ENCODE measurements at regions not wholly inside any gene's neighbourhood (a gene's known extent, or its start where the extent isn't known, plus 50 kb on each side); places are given as distances from the start of the nearest gene placed in this dataset.

DNA sequence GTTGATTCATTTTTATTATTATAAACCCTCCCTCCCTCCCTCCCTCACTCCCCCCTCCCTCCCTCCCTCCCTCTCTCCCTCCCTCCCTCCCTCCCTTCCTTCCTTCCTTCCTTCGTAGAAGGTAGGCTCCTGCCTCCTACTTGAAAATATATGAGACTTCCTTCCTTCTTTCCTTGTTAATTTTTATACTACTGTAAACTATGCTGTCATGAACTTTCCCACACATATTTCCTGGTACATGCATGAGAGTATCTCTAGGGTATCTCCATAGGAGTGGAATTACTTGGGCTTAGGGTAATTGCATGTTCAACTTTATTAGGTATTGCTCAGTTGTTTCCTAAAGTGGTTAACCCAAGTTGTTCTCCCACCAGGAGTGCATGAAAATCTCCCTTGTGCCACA, 330.6 kb downstream of the KCNRG start:
- TF ChIP-seq, protein P1, sequence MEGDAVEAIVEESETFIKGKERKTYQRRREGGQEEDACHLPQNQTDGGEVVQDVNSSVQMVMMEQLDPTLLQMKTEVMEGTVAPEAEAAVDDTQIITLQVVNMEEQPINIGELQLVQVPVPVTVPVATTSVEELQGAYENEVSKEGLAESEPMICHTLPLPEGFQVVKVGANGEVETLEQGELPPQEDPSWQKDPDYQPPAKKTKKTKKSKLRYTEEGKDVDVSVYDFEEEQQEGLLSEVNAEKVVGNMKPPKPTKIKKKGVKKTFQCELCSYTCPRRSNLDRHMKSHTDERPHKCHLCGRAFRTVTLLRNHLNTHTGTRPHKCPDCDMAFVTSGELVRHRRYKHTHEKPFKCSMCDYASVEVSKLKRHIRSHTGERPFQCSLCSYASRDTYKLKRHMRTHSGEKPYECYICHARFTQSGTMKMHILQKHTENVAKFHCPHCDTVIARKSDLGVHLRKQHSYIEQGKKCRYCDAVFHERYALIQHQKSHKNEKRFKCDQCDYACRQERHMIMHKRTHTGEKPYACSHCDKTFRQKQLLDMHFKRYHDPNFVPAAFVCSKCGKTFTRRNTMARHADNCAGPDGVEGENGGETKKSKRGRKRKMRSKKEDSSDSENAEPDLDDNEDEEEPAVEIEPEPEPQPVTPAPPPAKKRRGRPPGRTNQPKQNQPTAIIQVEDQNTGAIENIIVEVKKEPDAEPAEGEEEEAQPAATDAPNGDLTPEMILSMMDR (tag by site-specific recombination; IDR thresholded peaks at IDR 0.05) = no peak
- no peak for TF ChIP-seq GLI2 (tag by site-specific recombination; IDR thresholded peaks at IDR 0.05; ENCODE audit: borderline replicate concordance, low read depth)
- TF ChIP-seq, protein P2, sequence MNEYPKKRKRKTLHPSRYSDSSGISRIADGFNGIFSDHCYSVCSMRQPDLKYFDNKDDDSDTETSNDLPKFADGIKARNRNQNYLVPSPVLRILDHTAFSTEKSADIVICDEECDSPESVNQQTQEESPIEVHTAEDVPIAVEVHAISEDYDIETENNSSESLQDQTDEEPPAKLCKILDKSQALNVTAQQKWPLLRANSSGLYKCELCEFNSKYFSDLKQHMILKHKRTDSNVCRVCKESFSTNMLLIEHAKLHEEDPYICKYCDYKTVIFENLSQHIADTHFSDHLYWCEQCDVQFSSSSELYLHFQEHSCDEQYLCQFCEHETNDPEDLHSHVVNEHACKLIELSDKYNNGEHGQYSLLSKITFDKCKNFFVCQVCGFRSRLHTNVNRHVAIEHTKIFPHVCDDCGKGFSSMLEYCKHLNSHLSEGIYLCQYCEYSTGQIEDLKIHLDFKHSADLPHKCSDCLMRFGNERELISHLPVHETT (tag by site-specific recombination; IDR thresholded peaks at IDR 0.05) = no peak
- TF ChIP-seq ZNF776 (tag by site-specific recombination; IDR thresholded peaks at IDR 0.05; ENCODE audit: borderline replicate concordance) = no peak
- TF ChIP-seq ZNF354C (tag by site-specific recombination; IDR thresholded peaks at IDR 0.05; ENCODE audit: borderline replicate concordance, low read depth) = no peak
- TF ChIP-seq ZNF792 (tag by site-specific recombination; IDR thresholded peaks at IDR 0.05) = no peak
- no peak for TF ChIP-seq IKZF3 (tag by site-specific recombination; IDR thresholded peaks at IDR 0.05)
- TF ChIP-seq, protein P3, sequence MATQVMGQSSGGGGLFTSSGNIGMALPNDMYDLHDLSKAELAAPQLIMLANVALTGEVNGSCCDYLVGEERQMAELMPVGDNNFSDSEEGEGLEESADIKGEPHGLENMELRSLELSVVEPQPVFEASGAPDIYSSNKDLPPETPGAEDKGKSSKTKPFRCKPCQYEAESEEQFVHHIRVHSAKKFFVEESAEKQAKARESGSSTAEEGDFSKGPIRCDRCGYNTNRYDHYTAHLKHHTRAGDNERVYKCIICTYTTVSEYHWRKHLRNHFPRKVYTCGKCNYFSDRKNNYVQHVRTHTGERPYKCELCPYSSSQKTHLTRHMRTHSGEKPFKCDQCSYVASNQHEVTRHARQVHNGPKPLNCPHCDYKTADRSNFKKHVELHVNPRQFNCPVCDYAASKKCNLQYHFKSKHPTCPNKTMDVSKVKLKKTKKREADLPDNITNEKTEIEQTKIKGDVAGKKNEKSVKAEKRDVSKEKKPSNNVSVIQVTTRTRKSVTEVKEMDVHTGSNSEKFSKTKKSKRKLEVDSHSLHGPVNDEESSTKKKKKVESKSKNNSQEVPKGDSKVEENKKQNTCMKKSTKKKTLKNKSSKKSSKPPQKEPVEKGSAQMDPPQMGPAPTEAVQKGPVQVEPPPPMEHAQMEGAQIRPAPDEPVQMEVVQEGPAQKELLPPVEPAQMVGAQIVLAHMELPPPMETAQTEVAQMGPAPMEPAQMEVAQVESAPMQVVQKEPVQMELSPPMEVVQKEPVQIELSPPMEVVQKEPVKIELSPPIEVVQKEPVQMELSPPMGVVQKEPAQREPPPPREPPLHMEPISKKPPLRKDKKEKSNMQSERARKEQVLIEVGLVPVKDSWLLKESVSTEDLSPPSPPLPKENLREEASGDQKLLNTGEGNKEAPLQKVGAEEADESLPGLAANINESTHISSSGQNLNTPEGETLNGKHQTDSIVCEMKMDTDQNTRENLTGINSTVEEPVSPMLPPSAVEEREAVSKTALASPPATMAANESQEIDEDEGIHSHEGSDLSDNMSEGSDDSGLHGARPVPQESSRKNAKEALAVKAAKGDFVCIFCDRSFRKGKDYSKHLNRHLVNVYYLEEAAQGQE (tag by site-specific recombination; IDR thresholded peaks at IDR 0.05) = no peak
- TF ChIP-seq, protein P4, sequence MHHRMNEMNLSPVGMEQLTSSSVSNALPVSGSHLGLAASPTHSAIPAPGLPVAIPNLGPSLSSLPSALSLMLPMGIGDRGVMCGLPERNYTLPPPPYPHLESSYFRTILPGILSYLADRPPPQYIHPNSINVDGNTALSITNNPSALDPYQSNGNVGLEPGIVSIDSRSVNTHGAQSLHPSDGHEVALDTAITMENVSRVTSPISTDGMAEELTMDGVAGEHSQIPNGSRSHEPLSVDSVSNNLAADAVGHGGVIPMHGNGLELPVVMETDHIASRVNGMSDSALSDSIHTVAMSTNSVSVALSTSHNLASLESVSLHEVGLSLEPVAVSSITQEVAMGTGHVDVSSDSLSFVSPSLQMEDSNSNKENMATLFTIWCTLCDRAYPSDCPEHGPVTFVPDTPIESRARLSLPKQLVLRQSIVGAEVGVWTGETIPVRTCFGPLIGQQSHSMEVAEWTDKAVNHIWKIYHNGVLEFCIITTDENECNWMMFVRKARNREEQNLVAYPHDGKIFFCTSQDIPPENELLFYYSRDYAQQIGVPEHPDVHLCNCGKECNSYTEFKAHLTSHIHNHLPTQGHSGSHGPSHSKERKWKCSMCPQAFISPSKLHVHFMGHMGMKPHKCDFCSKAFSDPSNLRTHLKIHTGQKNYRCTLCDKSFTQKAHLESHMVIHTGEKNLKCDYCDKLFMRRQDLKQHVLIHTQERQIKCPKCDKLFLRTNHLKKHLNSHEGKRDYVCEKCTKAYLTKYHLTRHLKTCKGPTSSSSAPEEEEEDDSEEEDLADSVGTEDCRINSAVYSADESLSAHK (tag by site-specific recombination; IDR thresholded peaks at IDR 0.05) = no peak
- TF ChIP-seq, protein P5, sequence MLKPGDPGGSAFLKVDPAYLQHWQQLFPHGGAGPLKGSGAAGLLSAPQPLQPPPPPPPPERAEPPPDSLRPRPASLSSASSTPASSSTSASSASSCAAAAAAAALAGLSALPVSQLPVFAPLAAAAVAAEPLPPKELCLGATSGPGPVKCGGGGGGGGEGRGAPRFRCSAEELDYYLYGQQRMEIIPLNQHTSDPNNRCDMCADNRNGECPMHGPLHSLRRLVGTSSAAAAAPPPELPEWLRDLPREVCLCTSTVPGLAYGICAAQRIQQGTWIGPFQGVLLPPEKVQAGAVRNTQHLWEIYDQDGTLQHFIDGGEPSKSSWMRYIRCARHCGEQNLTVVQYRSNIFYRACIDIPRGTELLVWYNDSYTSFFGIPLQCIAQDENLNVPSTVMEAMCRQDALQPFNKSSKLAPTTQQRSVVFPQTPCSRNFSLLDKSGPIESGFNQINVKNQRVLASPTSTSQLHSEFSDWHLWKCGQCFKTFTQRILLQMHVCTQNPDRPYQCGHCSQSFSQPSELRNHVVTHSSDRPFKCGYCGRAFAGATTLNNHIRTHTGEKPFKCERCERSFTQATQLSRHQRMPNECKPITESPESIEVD (tag by site-specific recombination; IDR thresholded peaks at IDR 0.05) = no peak
- TF ChIP-seq ZNF510 (tag by site-specific recombination; IDR thresholded peaks at IDR 0.05; ENCODE audit: insufficient replicate concordance) = no peak
- TF ChIP-seq ZNF274 (IDR thresholded peaks at IDR 0.05; ENCODE audit: low read length) = no peak
- no peak for TF ChIP-seq ZNF274 (tag by site-specific recombination; IDR thresholded peaks at IDR 0.05; ENCODE audit: borderline replicate concordance)
- TF ChIP-seq YY1 (tag by site-specific recombination; IDR thresholded peaks at IDR 0.05) = no peak

All from HEK293 (cell line).